Parathyroid adenoma (tissue), 2 donors: ENCODE measurements at regions not wholly inside any gene's neighbourhood (a gene's known extent, or its start where the extent isn't known, plus 50 kb on each side); places are given as distances from the start of the nearest gene placed in this dataset.

ENCODE experiments used
- H2AFZ ChIP-seq: fragments of 300-600 bp; sonication (generic); one replicate; pipeline ENCODE4 v1.7.0; 2017; ENCODE audit warnings: antibody characterized with exemption, mild to moderate bottlenecking
- H3K27ac ChIP-seq: fragments of 300-600 bp; sonication (generic); one replicate; pipeline ENCODE4 v1.7.0; 2017
- H3K27me3 ChIP-seq: fragments of 300-600 bp; sonication (generic); one replicate; pipeline ENCODE4 v1.7.0; 2017; ENCODE audit warnings: low read length; ENCODE audit not compliant: control insufficient read depth, insufficient read depth
- H3K36me3 ChIP-seq: fragments of 300-600 bp; sonication (generic); one replicate; pipeline ENCODE4 v1.7.0; 2017; ENCODE audit warnings: low read length; ENCODE audit not compliant: control insufficient read depth, insufficient read depth
- H3K4me1 ChIP-seq: fragments of 300-600 bp; sonication (generic); one replicate; pipeline ENCODE4 v1.7.0; 2017; ENCODE audit warnings: control low read depth
- H3K4me2 ChIP-seq: fragments of 300-600 bp; sonication (generic); one replicate; pipeline ENCODE4 v1.7.0; 2017; ENCODE audit warnings: low read length
- H3K4me3 ChIP-seq: fragments of 300-600 bp; sonication (generic); one replicate; pipeline ENCODE4 v1.7.0; 2017; ENCODE audit warnings: low read depth, low read length
- H3K79me2 ChIP-seq: fragments of 300-600 bp; sonication (generic); one replicate; pipeline ENCODE4 v1.7.0; 2017; ENCODE audit warnings: control low read depth
- H3K9ac ChIP-seq: fragments of 300-600 bp; sonication (generic); one replicate; pipeline ENCODE4 v1.7.0; 2017; ENCODE audit warnings: mild to moderate bottlenecking
- H3K9me3 ChIP-seq: fragments of 300-600 bp; sonication (generic); one replicate; pipeline ENCODE4 v1.7.0; 2017; ENCODE audit warnings: low read length; ENCODE audit not compliant: control insufficient read depth
- CTCF ChIP-seq: fragments of 300-600 bp; sonication (generic); IDR thresholded peaks from one replicate; pipeline ENCODE4 v1.7.0; 2017; ENCODE audit warnings: antibody characterized with exemption, mild to moderate bottlenecking
- donor health status: primary hyperparathyroidism.

- Histone ChIP-seq H3K27me3 (no peaks in the 10 kb centered on the region), H3K4me3 (no peak overlapping the region), H3K9me3 (no peaks in the 10 kb centered on the region), H3K4me2 (no peak overlapping the region), H3K27ac (no peak overlapping the region), H3K79me2 (no peaks in the 10 kb centered on the region), H2AFZ (no peak overlapping the region), H3K4me1 (no peaks in the 10 kb centered on the region), H3K9ac (no peak overlapping the region), H3K36me3 (no peaks in the 10 kb centered on the region)
- peak; percentile 64 for TF ChIP-seq CTCF
These were observed 150.1 kb upstream of the UBASH3B start for GRCh38 chr11:122505304-122506006.

- Histone ChIP-seq H3K27me3 (no peaks in the 10 kb centered on the region), H3K9me3 (no peaks in the 10 kb centered on the region), H3K79me2 (no peaks in the 10 kb centered on the region), H3K4me3 (no peak overlapping the region), H3K9ac (no peak overlapping the region), H3K36me3 (no peaks in the 10 kb centered on the region), H3K4me2 (no peak overlapping the region), H3K4me1 (no peaks in the 10 kb centered on the region), H3K27ac (no peak overlapping the region), H2AFZ (no peak overlapping the region)
- TF ChIP-seq CTCF: no peak
These were observed 161.3 kb upstream of the UBASH3B start for GRCh38 chr11:122494221-122494620.

DNA sequence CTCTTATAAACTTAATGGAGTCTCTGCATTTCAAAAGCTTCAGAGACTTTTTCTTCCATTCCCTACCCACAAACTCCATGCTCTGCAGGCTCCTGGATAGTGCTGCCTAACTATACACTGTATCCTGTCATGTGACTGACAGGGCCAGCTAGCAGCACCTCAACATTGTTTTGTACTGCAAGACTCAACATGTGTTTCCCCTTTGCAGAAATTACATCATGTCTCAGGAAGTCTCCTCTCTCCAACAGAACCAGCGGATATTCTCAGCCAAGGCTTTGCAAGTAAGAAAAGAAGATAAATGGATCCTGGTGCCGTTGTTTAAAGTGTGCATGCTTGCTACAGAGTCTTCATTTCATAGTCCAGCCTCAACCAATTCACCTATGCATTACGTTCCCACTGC lies 164.0 kb upstream of the UBASH3B start:
- Histone ChIP-seq H2AFZ (no peak overlapping the region), H3K4me2 (no peak overlapping the region), H3K9ac (no peak overlapping the region), H3K36me3 (no peaks in the 10 kb centered on the region), H3K4me1 (no peaks in the 10 kb centered on the region), H3K27ac (no peak overlapping the region), H3K79me2 (no peaks in the 10 kb centered on the region), H3K27me3 (no peaks in the 10 kb centered on the region), H3K9me3 (no peaks in the 10 kb centered on the region), H3K4me3 (no peak overlapping the region)
- TF ChIP-seq CTCF: no peak

GRCh38 chr11:122488892-122489706 lies 166.4 kb upstream of the UBASH3B start:
- H3K4me1 ChIP-seq: no peaks in the 10 kb centered on the region
- H3K4me3 ChIP-seq: no peak overlapping the region
- H2AFZ ChIP-seq: no peak overlapping the region
- H3K36me3 ChIP-seq: no peaks in the 10 kb centered on the region
- TF ChIP-seq CTCF: no peak
- no peaks in the 10 kb centered on the region for H3K27me3 ChIP-seq
- no peaks in the 10 kb centered on the region for H3K9me3 ChIP-seq
- H3K27ac ChIP-seq: no peak overlapping the region
- no peak overlapping the region for H3K4me2 ChIP-seq
- H3K79me2 ChIP-seq: no peaks in the 10 kb centered on the region
- no peak overlapping the region for H3K9ac ChIP-seq
